Activated T-cell treated with anti-CD3 and anti-CD28 coated beads, Interleukin-2, amount 50 U/mL, for 72 hours (primary cell): ENCODE measurements at regions not wholly inside any gene's neighbourhood (a gene's known extent, or its start where the extent isn't known, plus 50 kb on each side); places are given as distances from the start of the nearest gene placed in this dataset.
"Not testable (repeated sequence)": the region's sequence is repeated elsewhere in the genome, so short reads cannot be mapped to it uniquely, and the experiment has no call there.

Experiments
- ATAC-seq, 2 donors: fragments of 150-1000 bp; cut with Tn5 transposase; replicated peaks in 1 of 2; 2 replicates each; pipeline ENCODE4 v1.10.0; 2021; ENCODE audit warnings: moderate library complexity in 2 of 2, mild to moderate bottlenecking in 1 of 2
- DNase-seq, 2 donors: peaks; one replicate each; pipeline ENCODE4 v3.0.0; 2021 to 2022; ENCODE audit warnings: mixed read lengths in 1 of 2
- H3K27ac Mint-ChIP-seq: one replicate; pipeline ENCODE4 v1.8.0; 2022; ENCODE audit warnings: mild to moderate bottlenecking, moderate library complexity, mixed read lengths
- H3K27me3 Mint-ChIP-seq: one replicate; pipeline ENCODE4 v1.8.0; 2022; ENCODE audit warnings: low read depth, mixed read lengths
- H3K36me3 Mint-ChIP-seq, 2 donors: one replicate each; pipeline ENCODE4 v1.8.0; 2022; ENCODE audit warnings: mixed read lengths in 2 of 2, mild to moderate bottlenecking in 1 of 2; ENCODE audit not compliant: insufficient read depth in 2 of 2
- H3K4me1 Mint-ChIP-seq: one replicate; pipeline ENCODE4 v1.8.0; 2022; ENCODE audit warnings: low read depth, mixed read lengths
- H3K4me3 Mint-ChIP-seq, 2 donors: one replicate each; pipeline ENCODE4 v1.8.0; 2022; ENCODE audit warnings: mild to moderate bottlenecking in 2 of 2, mixed read lengths in 2 of 2, moderate library complexity in 2 of 2
- H3K9me3 Mint-ChIP-seq, 2 donors: one replicate each; pipeline ENCODE4 v1.8.0; 2022; ENCODE audit warnings: mixed read lengths in 2 of 2

DNA sequence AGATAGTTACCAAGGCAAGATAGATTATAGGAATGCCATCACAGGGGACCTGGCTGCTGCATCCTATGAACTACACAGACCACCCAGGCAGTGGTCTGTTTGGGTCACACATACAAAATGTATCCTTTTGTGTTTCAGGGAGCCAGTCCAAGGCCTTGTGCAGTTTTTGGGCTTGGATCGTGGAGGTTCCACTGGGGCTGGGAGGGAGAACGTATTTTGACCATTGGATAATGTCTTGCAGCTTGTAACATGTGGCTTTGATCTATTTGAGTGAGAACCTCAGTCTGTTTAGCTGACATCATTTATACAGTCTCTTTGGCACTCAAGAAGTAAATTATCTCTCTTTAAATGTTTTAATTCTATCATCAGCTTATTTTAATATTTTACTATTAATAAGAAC, 147.3 kb downstream of the DUSP10 start:
- Mint-ChIP-seq H3K27ac (no peak overlapping the region), H3K4me1 (no peaks in the 10 kb centered on the region), H3K9me3 (no peaks in the 10 kb centered on the region), H3K36me3 (no peaks in the 10 kb centered on the region), H3K4me3 (no peak overlapping the region), H3K27me3 (no peaks in the 10 kb centered on the region)
- ATAC-seq (no peak), DNase-seq (no peak)

DNA sequence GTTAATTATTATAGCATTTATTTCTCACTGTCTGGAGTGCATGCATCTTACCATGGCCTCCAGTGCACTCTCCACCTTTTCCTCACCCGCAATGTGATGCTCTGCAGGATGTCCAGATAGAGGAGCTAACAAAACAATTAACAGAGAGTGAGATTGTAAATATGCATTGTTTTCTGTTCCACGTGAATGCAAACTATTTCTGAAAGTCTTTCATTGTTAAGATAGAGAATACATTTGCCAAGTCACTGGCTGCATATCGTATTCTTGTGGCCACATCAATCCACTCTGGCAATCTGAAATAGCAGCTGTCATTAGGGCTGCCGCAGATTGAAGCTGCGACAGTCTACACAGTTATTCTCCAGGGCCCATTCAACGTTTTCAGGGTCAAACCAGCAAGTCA, 143.8 kb downstream of the DUSP10 start:
- ATAC-seq (no peak), DNase-seq (no peak)
- Mint-ChIP-seq H3K9me3 (no peaks in the 10 kb centered on the region), H3K27me3 (peaks cover 8% of the 10 kb centered on the region), H3K36me3 (no peaks in the 10 kb centered on the region), H3K27ac (no peak overlapping the region), H3K4me3 (no peak overlapping the region), H3K4me1 (no peaks in the 10 kb centered on the region)

DNA sequence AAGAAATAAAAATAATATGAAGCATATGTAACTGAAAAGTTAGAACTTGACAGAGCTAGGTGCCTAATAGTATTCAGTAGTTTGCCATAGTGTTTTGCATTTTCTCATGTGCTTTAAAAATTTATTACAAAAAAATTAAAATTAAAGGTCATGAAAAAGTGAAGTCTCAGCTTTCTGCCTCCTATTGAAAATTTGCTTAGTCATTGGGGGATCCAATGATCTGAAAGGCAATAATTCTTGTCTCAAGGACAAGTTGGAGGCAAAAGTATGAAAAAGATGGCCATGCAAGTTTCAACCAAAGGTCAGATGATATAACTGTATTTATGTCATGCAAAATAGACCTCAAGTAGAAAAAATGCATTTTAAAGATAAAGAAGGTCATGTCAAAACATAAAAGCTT, 140.7 kb downstream of the DUSP10 start:
- Mint-ChIP-seq H3K36me3 (no peaks in the 10 kb centered on the region), H3K27ac (no peak overlapping the region), H3K4me1 (no peaks in the 10 kb centered on the region), H3K9me3 (no peaks in the 10 kb centered on the region), H3K4me3 (no peak overlapping the region), H3K27me3 (peaks cover 8% of the 10 kb centered on the region)
- DNase-seq (no peak), ATAC-seq (no peak)

DNA sequence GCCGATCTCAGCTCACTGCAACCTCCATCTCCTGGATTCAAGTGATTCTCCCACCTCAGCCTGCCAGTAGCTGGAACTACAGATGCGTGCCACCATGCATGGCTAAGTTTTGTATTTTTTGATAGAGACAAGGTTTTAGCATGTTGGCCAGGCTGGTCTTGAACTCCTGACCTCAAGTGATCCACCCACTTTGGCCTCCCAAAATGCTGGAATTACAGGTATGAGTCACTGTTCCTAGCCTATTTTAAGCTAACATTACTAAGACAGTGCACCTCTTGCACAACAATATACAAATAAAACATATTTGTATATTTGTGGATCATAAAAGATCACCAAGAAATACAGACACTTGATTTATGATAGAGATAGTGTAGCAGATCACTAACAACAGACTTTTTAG, 139.1 kb downstream of the DUSP10 start:
- H3K9me3 Mint-ChIP-seq: no peaks in the 10 kb centered on the region
- H3K27me3 Mint-ChIP-seq: peaks cover 8% of the 10 kb centered on the region
- no peaks in the 10 kb centered on the region for H3K36me3 Mint-ChIP-seq
- no peak overlapping the region for H3K27ac Mint-ChIP-seq
- DNase-seq (no peak), ATAC-seq (no peak)
- H3K4me1 Mint-ChIP-seq: no peaks in the 10 kb centered on the region
- H3K4me3 Mint-ChIP-seq: no peak overlapping the region

DNA sequence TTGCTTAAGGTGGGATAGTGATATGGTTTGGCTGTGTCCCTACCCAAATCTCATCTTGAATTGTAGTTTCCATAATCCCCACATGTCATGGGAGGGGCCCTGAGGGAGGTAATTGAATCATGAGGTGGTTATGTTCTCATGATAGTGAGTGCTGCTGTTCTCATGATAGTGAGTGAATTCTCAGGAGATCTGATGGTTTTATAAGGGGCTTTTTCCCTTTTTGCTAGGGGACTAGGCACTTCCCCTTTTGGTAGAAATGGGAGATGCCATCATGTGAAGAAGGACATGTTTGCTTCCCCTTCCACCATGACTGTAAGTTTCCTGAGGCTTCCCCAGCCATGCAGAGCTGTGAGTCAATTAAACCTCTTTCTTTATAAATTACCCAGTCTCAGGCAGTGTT, 137.5 kb downstream of the DUSP10 start:
- not testable (repeated sequence) for H3K9me3 Mint-ChIP-seq, H3K4me1 Mint-ChIP-seq, H3K36me3 Mint-ChIP-seq, H3K27ac Mint-ChIP-seq, ATAC-seq, H3K27me3 Mint-ChIP-seq, DNase-seq, H3K4me3 Mint-ChIP-seq

DNA sequence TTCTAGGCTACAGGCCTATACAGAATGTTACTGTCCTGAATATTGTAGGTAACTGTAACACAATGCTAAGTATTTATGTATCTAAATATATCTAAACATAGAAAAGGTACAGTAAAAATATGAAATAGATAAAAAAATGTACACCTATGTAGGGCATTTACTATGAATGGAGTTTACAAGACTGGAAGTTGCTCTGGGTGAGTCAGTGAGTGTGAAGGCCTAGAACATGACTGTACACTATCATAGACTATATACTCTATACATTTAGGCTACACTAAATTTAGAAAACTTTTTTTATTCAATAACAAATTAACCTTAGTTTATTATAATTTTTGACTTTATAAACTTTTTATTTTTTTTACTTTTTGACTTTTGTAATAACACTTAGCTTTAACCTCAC, 136.9 kb downstream of the DUSP10 start:
- Mint-ChIP-seq H3K27ac (no peak overlapping the region), H3K9me3 (no peaks in the 10 kb centered on the region), H3K4me3 (no peak overlapping the region), H3K27me3 (peaks cover 8% of the 10 kb centered on the region), H3K36me3 (no peaks in the 10 kb centered on the region), H3K4me1 (no peaks in the 10 kb centered on the region)
- ATAC-seq (no peak), DNase-seq (no peak)

DNA sequence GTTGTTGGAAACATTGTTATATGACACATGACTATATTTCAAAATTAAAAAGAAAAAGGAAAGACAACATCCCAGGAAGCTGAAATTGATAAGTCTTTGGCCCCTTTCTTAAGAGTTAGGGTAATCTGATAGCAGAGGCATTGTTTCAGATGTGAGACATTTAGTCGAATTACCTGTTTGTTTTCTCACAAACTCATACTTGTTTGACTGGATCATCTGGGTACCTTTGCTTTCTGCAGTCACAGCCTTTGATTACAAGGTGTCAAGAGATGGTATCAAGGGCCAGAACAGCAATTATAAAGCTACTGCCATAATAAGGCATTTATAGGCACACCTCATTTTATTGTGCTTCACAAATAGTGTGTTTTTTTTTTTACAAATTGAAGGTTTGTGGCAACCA, 136.3 kb downstream of the DUSP10 start:
- no peak for ATAC-seq
- H3K4me3 Mint-ChIP-seq: no peak overlapping the region

DNA sequence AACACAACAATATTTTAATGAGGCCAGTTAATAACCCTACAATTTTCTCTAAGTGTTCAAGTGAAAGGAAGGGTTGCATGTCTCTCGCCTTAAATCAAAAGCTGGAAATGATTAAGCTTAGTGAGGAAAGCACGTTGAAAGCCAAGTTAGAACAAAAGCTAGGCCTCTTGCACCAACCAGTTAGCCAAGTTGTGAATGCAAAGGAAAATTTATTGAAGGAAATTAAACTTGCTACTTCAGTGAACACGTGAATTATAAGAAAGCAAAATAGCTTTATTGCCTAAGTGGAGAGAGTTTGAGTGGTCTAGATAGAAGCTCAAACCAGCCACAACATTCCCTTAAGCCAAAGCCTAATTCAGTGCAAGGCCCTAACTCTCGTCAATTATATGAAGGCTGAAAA, 135.6 kb downstream of the DUSP10 start:
- DNase-seq: no peak
- no peak overlapping the region for H3K4me3 Mint-ChIP-seq
- H3K9me3 Mint-ChIP-seq: no peaks in the 10 kb centered on the region
- H3K27me3 Mint-ChIP-seq: no peaks in the 10 kb centered on the region
- H3K36me3 Mint-ChIP-seq: no peaks in the 10 kb centered on the region
- H3K4me1 Mint-ChIP-seq: no peaks in the 10 kb centered on the region
- no peak for ATAC-seq
- no peak overlapping the region for H3K27ac Mint-ChIP-seq

More for the DNA sequence above, 136.3 kb downstream of the DUSP10 start:
- H3K27me3 Mint-ChIP-seq: peaks cover 3% of the 10 kb centered on the region
- no peak overlapping the region for H3K27ac Mint-ChIP-seq
- H3K9me3 Mint-ChIP-seq: no peaks in the 10 kb centered on the region
- no peaks in the 10 kb centered on the region for H3K36me3 Mint-ChIP-seq
- H3K4me1 Mint-ChIP-seq: no peaks in the 10 kb centered on the region
- DNase-seq: no peak

DNA sequence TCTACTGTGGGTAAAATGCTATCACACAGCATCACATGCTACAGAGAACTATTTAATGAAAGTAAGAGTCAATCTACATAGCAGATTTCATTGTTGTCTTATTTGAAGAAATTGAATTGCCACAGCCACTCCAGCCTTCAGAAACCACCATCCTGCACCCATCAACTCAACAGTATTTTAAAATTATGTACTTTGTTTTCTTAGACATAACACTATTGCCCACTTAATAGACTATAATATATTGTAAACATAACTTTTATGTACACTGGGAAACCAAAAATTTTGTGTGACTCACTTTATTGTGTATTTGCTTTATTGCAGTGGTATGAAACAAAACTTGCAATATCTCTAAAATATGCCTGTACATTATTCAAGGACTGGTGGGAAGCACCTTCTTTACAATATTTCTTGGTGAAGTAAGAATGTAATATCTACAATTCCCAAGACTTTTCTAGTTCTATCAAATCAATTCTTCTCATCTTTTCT, 133.0 kb downstream of the DUSP10 start:
- H3K36me3 Mint-ChIP-seq: no peaks in the 10 kb centered on the region
- no peak for DNase-seq
- H3K27ac Mint-ChIP-seq: no peak overlapping the region
- ATAC-seq: no peak
- no peaks in the 10 kb centered on the region for H3K9me3 Mint-ChIP-seq
- no peaks in the 10 kb centered on the region for H3K4me1 Mint-ChIP-seq
- H3K27me3 Mint-ChIP-seq: no peaks in the 10 kb centered on the region
- no peak overlapping the region for H3K4me3 Mint-ChIP-seq

DNA sequence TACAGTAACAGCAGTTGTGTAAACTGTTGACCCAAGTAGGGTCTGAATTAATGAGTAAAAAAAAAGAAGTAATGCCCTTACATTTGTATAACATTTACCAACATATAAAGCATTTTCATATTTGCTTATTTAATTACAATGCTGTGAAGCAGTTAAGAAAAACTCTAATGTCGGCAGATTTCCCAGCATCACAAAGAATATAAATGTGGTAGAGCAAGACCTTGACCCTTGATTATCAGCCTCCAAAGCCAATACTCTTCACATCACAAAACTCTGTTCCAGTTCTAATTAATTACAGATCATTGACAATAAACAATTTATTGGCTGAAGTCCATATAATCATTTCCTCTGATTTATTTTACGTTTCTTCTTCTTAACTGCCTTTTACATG, 130.2 kb downstream of the DUSP10 start:
- Mint-ChIP-seq H3K27ac (no peak overlapping the region), H3K4me3 (no peak overlapping the region), H3K4me1 (no peaks in the 10 kb centered on the region), H3K36me3 (no peaks in the 10 kb centered on the region), H3K9me3 (no peaks in the 10 kb centered on the region), H3K27me3 (no peaks in the 10 kb centered on the region)
- DNase-seq (no peak), ATAC-seq (no peak)

DNA sequence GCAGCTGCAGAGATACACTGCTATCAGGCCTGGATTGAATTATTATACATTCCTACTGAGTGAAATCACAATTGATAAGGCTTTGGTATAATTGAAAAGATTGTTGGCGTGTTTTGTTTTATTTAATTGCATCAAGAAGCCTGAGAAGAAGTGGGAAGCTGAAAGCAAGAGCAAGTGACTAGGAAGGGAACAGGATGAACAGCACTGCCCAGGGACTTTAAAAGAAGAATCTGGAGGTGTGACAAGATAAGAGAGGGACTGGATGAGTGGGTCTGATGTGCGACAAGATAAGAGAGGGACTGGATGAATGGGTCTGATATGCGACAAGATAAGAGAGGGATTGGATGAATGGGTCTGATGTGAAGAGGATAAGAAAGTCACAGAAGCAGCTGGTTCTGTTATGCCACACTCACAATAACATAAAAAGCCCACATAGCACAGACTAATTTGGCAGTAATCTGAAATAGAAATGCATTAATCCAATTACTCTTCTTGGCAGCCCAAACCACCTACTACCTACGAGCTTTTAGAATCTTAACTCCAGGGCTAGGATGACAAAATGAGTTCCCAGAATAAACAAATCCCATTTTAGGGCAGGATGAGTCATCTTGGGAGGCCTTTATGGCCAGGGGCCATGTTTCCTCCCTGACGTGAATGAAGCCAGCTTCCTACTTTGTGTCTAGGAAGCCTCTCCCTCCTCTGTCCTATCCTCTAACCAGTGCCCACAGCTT, 129.7 kb downstream of the DUSP10 start:
- no peak overlapping the region for H3K4me3 Mint-ChIP-seq
- H3K4me1 Mint-ChIP-seq: no peaks in the 10 kb centered on the region
- H3K9me3 Mint-ChIP-seq: no peaks in the 10 kb centered on the region
- H3K27ac Mint-ChIP-seq: no peak overlapping the region
- DNase-seq (no peak), ATAC-seq (no peak)
- H3K27me3 Mint-ChIP-seq: no peaks in the 10 kb centered on the region
- H3K36me3 Mint-ChIP-seq: no peaks in the 10 kb centered on the region

DNA sequence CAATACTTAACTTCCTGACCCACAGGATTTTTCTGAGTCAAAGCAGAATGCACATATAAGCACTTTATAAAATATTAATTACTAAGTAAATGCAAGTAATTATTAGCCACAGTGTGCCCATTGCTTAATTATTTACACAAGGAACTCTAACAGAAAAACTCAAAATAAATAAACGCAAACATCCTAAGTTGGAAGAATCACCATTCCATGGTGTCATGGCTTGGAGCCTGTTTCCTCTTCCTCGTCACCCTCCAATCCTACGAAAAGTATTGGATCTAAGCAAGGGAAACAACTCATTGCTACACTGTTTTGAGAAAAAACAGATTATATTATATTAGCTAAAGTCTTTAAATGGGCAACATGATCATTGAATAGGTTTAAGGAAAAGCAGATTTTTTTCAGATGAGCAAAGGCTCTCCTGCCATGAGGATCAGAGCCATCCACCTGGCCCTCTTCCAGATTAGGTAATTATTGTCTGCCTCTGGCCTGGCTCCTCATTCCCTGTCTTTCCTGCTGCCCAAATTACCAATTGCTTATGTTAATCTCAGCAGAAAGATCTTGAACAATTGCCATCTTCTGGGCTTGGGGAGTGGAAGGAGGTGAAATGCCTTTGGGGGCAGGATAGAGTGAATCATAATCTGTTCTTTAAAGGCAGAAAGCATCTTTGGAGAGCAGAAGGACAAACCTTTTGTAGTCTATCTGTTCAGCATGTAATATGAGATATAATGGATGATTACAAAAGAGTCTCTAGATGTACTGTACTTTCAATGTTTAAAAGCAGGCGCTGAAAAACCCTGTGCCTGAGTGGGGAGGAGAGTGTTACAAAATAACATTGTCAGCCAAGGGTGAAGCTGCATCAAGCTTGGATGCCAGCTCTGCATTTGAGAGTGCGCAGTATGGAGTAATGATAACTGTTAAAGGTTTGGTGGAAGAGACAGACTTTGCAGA, 121.2 kb downstream of the DUSP10 start:
- no peak for DNase-seq
- H3K27ac Mint-ChIP-seq: no peak overlapping the region
- ATAC-seq: no peak
- H3K9me3 Mint-ChIP-seq: peaks cover 0 to 3% of the 10 kb centered on the region in 2 donors
- peaks cover 9% of the 10 kb centered on the region for H3K27me3 Mint-ChIP-seq
- H3K4me3 Mint-ChIP-seq: no peak overlapping the region
- no peaks in the 10 kb centered on the region for H3K36me3 Mint-ChIP-seq
- no peaks in the 10 kb centered on the region for H3K4me1 Mint-ChIP-seq

DNA sequence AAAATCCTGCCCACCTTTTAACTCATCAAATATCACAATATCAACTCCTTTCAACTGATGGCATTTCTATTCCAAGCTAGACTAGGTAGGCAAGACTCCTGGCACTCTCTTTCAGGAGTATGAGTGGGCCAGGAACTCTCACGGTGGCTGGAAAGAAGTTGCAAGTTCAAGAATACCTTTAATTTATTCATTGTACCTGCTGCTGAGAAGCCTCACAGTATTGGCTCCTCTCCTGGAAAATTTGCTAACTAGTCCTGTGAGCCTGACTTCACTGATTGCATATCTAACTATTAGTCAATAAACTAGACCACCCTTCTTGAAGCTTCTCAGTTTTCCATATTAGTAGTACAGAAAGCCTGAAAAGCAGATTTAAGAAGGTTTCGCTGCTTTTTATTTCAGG, 120.2 kb downstream of the DUSP10 start:
- no peak for ATAC-seq
- Mint-ChIP-seq H3K4me1 (no peaks in the 10 kb centered on the region), H3K4me3 (no peak overlapping the region), H3K9me3 (peaks cover 0 to 3% of the 10 kb centered on the region in 2 donors), H3K36me3 (no peaks in the 10 kb centered on the region), H3K27me3 (peaks cover 9% of the 10 kb centered on the region), H3K27ac (no peak overlapping the region)
- no peak for DNase-seq
